Suprapubic skin (tissue), 4 donors: ENCODE measurements at regions not wholly inside any gene's neighbourhood (a gene's known extent, or its start where the extent isn't known, plus 50 kb on each side); places are given as distances from the start of the nearest gene placed in this dataset.
"Not testable (repeated sequence)": the region's sequence is repeated elsewhere in the genome, so short reads cannot be mapped to it uniquely, and the experiment has no call there.

ENCODE experiments used
- DNase-seq, 2 donors: peaks; one replicate each; pipeline ENCODE4 v3.0.0-alpha.2; 2019; ENCODE audit warnings: low spot score in 2 of 2
- H3K27ac ChIP-seq: fragments of 200-600 bp; sonication (generic); one replicate; pipeline ENCODE4 v1.5.1; 2019
- H3K27me3 ChIP-seq: fragments of 200-600 bp; sonication (generic); one replicate; pipeline ENCODE4 v1.5.1; 2019
- H3K36me3 ChIP-seq: fragments of 200-600 bp; sonication (generic); one replicate; pipeline ENCODE4 v1.5.1; 2019
- H3K4me1 ChIP-seq: fragments of 200-600 bp; sonication (generic); one replicate; pipeline ENCODE4 v1.5.1; 2019
- H3K4me3 ChIP-seq: fragments of 200-600 bp; sonication (generic); one replicate; pipeline ENCODE4 v1.5.1; 2019; ENCODE audit warnings: mild to moderate bottlenecking
- H3K9me3 ChIP-seq: fragments of 200-600 bp; sonication (generic); one replicate; pipeline ENCODE4 v1.5.1; 2019
- CTCF ChIP-seq, 2 donors: fragments of 200-600 bp in 1 of 2; fragments of 450-650 bp in 1 of 2; sonication (generic) in 1 of 2; IDR thresholded peaks; one replicate each; pipeline ENCODE4 v1.5.1; 2016 to 2019; ENCODE audit warnings: antibody characterized with exemption in 2 of 2, mild to moderate bottlenecking in 1 of 2, moderate library complexity in 1 of 2
- EP300 ChIP-seq: sonication (generic); formaldehyde crosslinking; IDR thresholded peaks from one replicate; pipeline ENCODE4 v1.6.1; 2017; ENCODE audit warnings: antibody characterized with exemption
- POLR2A ChIP-seq, 2 donors: fragments of 450-650 bp; IDR thresholded peaks; one replicate each; pipeline ENCODE4 v1.6.1; 2017; ENCODE audit warnings: antibody characterized with exemption in 2 of 2, mild to moderate bottlenecking in 2 of 2, moderate library complexity in 2 of 2
- POLR2AphosphoS5 ChIP-seq, 3 donors: sonication (generic); formaldehyde crosslinking; IDR thresholded peaks; one replicate each; pipeline ENCODE4 v1.6.1; 2017; ENCODE audit warnings: antibody characterized with exemption in 3 of 3
- WGBS: methylation state at CpG from one replicate; pipeline ENCODE4 v1.1.5; 2018; 5-methylcytosine and 5-hydroxymethylcytosine counted together

DNA sequence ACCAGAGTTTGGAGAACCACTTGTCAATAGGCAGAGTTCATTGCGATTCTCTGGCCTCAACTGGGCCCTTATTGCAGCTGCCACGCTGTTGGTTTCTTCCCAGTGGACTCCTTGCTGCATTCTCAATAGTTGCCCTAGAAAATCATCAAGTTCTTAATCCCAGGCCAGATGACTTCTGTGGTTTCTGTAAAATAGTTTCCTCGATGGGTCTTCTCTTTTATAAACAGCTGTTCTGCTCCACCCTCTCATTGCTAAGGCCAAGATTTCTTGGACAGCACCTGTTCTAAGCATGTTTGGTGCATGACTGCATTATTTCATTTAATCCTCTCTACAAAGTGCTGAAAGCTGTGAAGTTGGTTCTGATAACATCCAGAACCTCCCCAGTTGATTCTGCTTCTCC, 131.0 kb downstream of the BCL2L11 start:
- no peak overlapping the region for H3K27ac ChIP-seq
- no peaks in the 10 kb centered on the region for H3K36me3 ChIP-seq
- no peak for DNase-seq

DNA sequence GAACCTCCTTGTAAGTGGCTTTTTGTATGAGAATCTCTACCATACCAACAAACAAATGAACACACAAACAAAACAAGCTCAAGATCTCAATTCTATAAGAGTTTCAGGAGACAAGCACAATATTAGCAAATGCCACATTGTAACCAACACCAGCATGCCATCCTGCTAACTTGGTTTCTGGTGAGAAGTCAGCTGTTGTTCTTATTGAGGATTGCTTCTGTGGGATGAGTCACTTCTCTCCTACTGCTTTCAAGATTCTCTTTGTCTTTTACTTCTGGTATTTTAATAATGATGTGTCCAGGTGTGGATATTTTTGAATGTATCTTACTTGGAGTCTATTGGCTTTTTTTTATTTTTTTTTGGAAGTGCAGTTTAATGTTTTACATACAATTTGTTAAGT, 131.7 kb downstream of the BCL2L11 start:
- no peaks in the 10 kb centered on the region for H3K36me3 ChIP-seq
- no peaks in the 10 kb centered on the region for H3K4me1 ChIP-seq
- DNase-seq, result no peak
- no peaks in the 10 kb centered on the region for H3K27me3 ChIP-seq
- no peak overlapping the region for H3K4me3 ChIP-seq
- TF ChIP-seq POLR2AphosphoS5 (IDR thresholded peaks at IDR 0.05) (no peak), EP300 (no peak), CTCF (IDR thresholded peaks at IDR 0.05) (no peak), POLR2A (IDR thresholded peaks at IDR 0.05) (no peak)
- no peak overlapping the region for H3K27ac ChIP-seq
- H3K9me3 ChIP-seq, result no peaks in the 10 kb centered on the region

More for the DNA sequence above, 131.0 kb downstream of the BCL2L11 start:
- Histone ChIP-seq H3K27me3 (no peaks in the 10 kb centered on the region), H3K4me1 (no peaks in the 10 kb centered on the region), H3K9me3 (no peaks in the 10 kb centered on the region), H3K4me3 (no peak overlapping the region)
- TF ChIP-seq POLR2AphosphoS5 (IDR thresholded peaks at IDR 0.05) (no peak), EP300 (no peak), POLR2A (IDR thresholded peaks at IDR 0.05) (no peak), CTCF (IDR thresholded peaks at IDR 0.05) (no peak)
- WGBS, result 79% methylated on average over 3 of the region's 3 CpGs

- not testable (repeated sequence) for H3K36me3 ChIP-seq, H3K27ac ChIP-seq, H3K9me3 ChIP-seq, H3K4me1 ChIP-seq, DNase-seq, H3K27me3 ChIP-seq, H3K4me3 ChIP-seq
- WGBS, result 82% methylated on average over 3 of the region's 6 CpGs
Observed at GRCh38 chr2:111254916-111255315, 134.2 kb downstream of the BCL2L11 start.

DNA sequence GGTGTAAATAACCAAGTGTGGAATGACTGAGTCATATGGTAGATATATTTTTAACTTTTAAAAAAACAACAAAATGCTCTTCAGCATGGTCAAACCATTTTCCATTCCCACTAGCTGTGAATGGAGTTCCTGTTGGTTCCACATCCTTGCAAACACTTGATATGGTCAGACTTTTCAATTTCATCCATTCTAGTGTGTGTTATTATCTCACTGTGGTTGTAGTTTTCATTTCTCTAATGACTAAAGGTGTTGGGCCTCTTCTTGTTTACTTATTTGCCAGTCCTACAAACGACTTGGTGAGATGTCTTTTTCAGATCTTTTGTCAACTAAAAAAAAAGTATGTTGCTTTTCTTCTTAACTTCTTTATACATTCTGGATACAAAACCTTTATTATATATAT, 135.9 kb downstream of the BCL2L11 start:
- H3K9me3 ChIP-seq, H3K36me3 ChIP-seq, H3K4me1 ChIP-seq, H3K4me3 ChIP-seq, H3K27me3 ChIP-seq, DNase-seq, H3K27ac ChIP-seq: not testable (repeated sequence)
- 88% methylated on average over 1 of the region's 1 CpG for WGBS

DNA sequence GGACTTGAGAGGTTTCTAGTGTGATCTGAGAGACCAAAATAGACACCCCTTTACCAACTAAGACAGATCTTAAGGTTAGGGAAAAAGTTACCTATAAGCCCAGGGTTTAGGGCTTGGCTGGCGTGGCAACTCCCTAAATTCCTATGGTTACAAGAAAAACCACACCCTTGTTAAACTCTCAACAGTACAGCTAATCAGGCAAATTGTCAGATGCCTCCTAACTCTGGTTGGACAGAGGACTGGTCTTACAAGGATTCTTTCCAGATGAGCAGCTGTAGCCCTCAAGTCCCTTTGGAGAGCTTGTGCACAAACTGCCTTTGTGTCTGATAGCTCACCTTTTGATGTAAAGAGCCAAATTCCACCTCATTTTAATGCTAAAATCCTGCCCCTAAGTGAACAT, 136.9 kb downstream of the BCL2L11 start:
- WGBS, result no CpG with 5 or more reads among the region's 1 CpG
- not testable (repeated sequence) for H3K27ac ChIP-seq

GRCh38 chr2:111258318-111258717, 137.6 kb downstream of the BCL2L11 start:
- DNase-seq, H3K9me3 ChIP-seq, H3K4me3 ChIP-seq, H3K27me3 ChIP-seq, H3K4me1 ChIP-seq, H3K36me3 ChIP-seq, H3K27ac ChIP-seq: not testable (repeated sequence)
- WGBS, result no CpG with 5 or more reads among the region's 1 CpG

More for the DNA sequence above, 136.9 kb downstream of the BCL2L11 start:
- H3K9me3 ChIP-seq, H3K4me1 ChIP-seq, H3K4me3 ChIP-seq, H3K36me3 ChIP-seq, DNase-seq, H3K27me3 ChIP-seq: not testable (repeated sequence)

GRCh38 chr2:111262627-111263379, 142.1 kb downstream of the BCL2L11 start:
- H3K4me3 ChIP-seq, H3K4me1 ChIP-seq, H3K27ac ChIP-seq, H3K27me3 ChIP-seq, DNase-seq, H3K9me3 ChIP-seq, H3K36me3 ChIP-seq: not testable (repeated sequence)
- WGBS, result 93% methylated on average over 3 of the region's 9 CpGs

- WGBS, result no CpG with 5 or more reads among the region's 7 CpGs
- not testable (repeated sequence) for H3K9me3 ChIP-seq, H3K27ac ChIP-seq, H3K27me3 ChIP-seq, H3K36me3 ChIP-seq, H3K4me1 ChIP-seq, H3K4me3 ChIP-seq, DNase-seq
Observed at GRCh38 chr2:111263380-111264017, 142.8 kb downstream of the BCL2L11 start.

GRCh38 chr2:111264956-111265355, 144.2 kb downstream of the BCL2L11 start:
- 97% methylated on average over 9 of the region's 11 CpGs for WGBS
- not testable (repeated sequence) for H3K4me3 ChIP-seq, H3K4me1 ChIP-seq, H3K9me3 ChIP-seq, H3K36me3 ChIP-seq, H3K27ac ChIP-seq, DNase-seq, H3K27me3 ChIP-seq

DNA sequence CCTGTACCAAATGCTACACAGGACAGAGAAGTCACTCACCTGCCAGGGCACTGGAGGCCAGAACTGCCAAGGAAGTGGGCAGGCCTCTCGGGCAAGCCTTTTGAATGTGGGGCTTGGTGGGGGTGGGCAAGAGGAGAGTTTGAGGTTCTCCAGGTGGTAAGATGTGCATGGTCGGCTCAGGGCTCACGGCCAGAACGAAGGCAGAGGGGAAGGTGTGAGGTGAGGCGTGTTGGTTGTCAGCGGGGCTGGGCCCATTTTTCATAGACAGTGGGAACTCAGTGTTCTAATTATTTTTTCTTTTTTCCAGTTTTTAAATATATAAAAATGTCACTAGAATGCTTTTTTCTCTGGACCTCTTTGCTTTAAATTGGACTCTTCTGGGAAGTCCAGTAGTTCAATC, 145.8 kb downstream of the BCL2L11 start:
- H3K36me3 ChIP-seq, DNase-seq, H3K4me3 ChIP-seq, H3K27me3 ChIP-seq, H3K27ac ChIP-seq, H3K4me1 ChIP-seq, H3K9me3 ChIP-seq: not testable (repeated sequence)
- 91% methylated on average over 6 of the region's 6 CpGs for WGBS

- not testable (repeated sequence) for H3K27me3 ChIP-seq, H3K9me3 ChIP-seq, H3K4me1 ChIP-seq, DNase-seq, H3K4me3 ChIP-seq, H3K27ac ChIP-seq, H3K36me3 ChIP-seq
- WGBS, result 40% methylated on average over 1 of the region's 14 CpGs
Observed at GRCh38 chr2:111267038-111267437, 146.3 kb downstream of the BCL2L11 start.
